WTC11 (cell line): ENCODE measurements at regions not wholly inside any gene's neighbourhood (a gene's known extent, or its start where the extent isn't known, plus 50 kb on each side); places are given as distances from the start of the nearest gene placed in this dataset.

Experiments
- ATAC-seq: fragments of 200-7000 bp; cut with Tn5 transposase; 2 replicates; pipeline ENCODE4 v1.10.0; 2021; ENCODE audit warnings: mild to moderate bottlenecking, moderate library complexity
- CTCF ChIA-PET: fragments of 300-600 bp; sonication (Branson Sonifier 250); formaldehyde crosslinking; loops from one replicate; lab custom pipeline; 2021; ENCODE audit warnings: antibody characterized with exemption; lab: Charles Lee
- POLR2A ChIA-PET: fragments of 350-600 bp; sonication (Branson Sonifier 250); formaldehyde crosslinking; loops from one replicate; lab custom pipeline; 2021; ENCODE audit warnings: antibody characterized with exemption; lab: Charles Lee
- DNase-seq: peaks from one replicate; pipeline ENCODE4 v3.0.0; 2021; ENCODE audit warnings: low spot score
- H3K27ac Mint-ChIP-seq: 2 replicates; pipeline ENCODE4 v1.8.0; 2021; ENCODE audit warnings: mixed read lengths
- H3K27me3 Mint-ChIP-seq: 2 replicates; pipeline ENCODE4 v1.8.0; 2021; ENCODE audit warnings: low read depth, mild to moderate bottlenecking, moderate library complexity, mixed read lengths
- H3K36me3 Mint-ChIP-seq: 2 replicates; pipeline ENCODE4 v1.8.0; 2021; ENCODE audit warnings: mixed read lengths
- H3K4me1 Mint-ChIP-seq: 2 replicates; pipeline ENCODE4 v1.8.0; 2022; ENCODE audit warnings: mixed read lengths
- H3K4me3 Mint-ChIP-seq: 2 replicates; pipeline ENCODE4 v1.8.0; 2021; ENCODE audit warnings: mild to moderate bottlenecking, moderate library complexity, mixed read lengths
- H3K9me3 Mint-ChIP-seq: 2 replicates; pipeline ENCODE4 v1.8.0; 2021; ENCODE audit warnings: mixed read lengths
- AR ChIP-seq: fragments of 250-450 bp; sonication (Bioruptor Pico); IDR thresholded peaks from 2 replicates; pipeline ENCODE4 v1.9.0; 2021; ENCODE audit warnings: mild to moderate bottlenecking
- CREB1 ChIP-seq: sonication (generic); formaldehyde crosslinking; IDR thresholded peaks from 2 replicates; pipeline ENCODE4 v1.8.0; 2023; ENCODE audit warnings: mild to moderate bottlenecking, missing genetic modification reagents
- CTCF ChIP-seq: fragments of 200-600 bp; IDR thresholded peaks from 2 replicates; pipeline ENCODE4 v1.8.0; 2022; ENCODE audit warnings: antibody characterized with exemption
- E2F4 ChIP-seq: sonication (generic); formaldehyde crosslinking; IDR thresholded peaks from 2 replicates; pipeline ENCODE4 v1.8.1; 2022; ENCODE audit warnings: low read depth, mild to moderate bottlenecking, moderate library complexity, missing genetic modification reagents, borderline replicate concordance
- E2F5 ChIP-seq: sonication (generic); formaldehyde crosslinking; IDR thresholded peaks from 2 replicates; pipeline ENCODE4 v1.8.1; 2022; ENCODE audit warnings: mild to moderate bottlenecking, moderate library complexity, missing genetic modification reagents
- FOXJ3 ChIP-seq: sonication (generic); formaldehyde crosslinking; IDR thresholded peaks from 2 replicates; pipeline ENCODE4 v1.9.0; 2021; ENCODE audit warnings: missing genetic modification reagents, mild to moderate bottlenecking, borderline replicate concordance
- MXD4 ChIP-seq: fragments of 250-450 bp; sonication (Bioruptor Pico); IDR thresholded peaks from 2 replicates; pipeline ENCODE4 v1.8.0; 2021; ENCODE audit warnings: mild to moderate bottlenecking, moderate library complexity, borderline replicate concordance
- MYBL2 ChIP-seq: sonication (generic); formaldehyde crosslinking; IDR thresholded peaks from 2 replicates; pipeline ENCODE4 v1.8.1; 2023; ENCODE audit warnings: mild to moderate bottlenecking, moderate library complexity, missing genetic modification reagents
- NR3C1 ChIP-seq: sonication (generic); formaldehyde crosslinking; conservative IDR thresholded peaks from 2 replicates; pipeline ENCODE4 v1.8.1; 2023; ENCODE audit warnings: low read depth, mild to moderate bottlenecking, missing genetic modification reagents
- OVOL2 ChIP-seq: fragments of 250-450 bp; sonication (Bioruptor Pico); IDR thresholded peaks from 2 replicates; pipeline ENCODE4 v1.9.0; 2021; ENCODE audit warnings: mild to moderate bottlenecking, borderline replicate concordance
- PRDM15 ChIP-seq: sonication (generic); formaldehyde crosslinking; IDR thresholded peaks from 2 replicates; pipeline ENCODE4 v1.8.0; 2022; ENCODE audit warnings: missing genetic modification reagents
- SOX15 ChIP-seq: fragments of 250-450 bp; sonication (Bioruptor Pico); IDR thresholded peaks from 2 replicates; pipeline ENCODE4 v1.9.0; 2021; ENCODE audit warnings: mild to moderate bottlenecking
- TCF7 ChIP-seq: sonication (generic); formaldehyde crosslinking; IDR thresholded peaks from 2 replicates; pipeline ENCODE4 v1.8.0; 2022; ENCODE audit warnings: mild to moderate bottlenecking, low read depth, missing genetic modification reagents, moderate library complexity
- ZNF121 ChIP-seq: sonication (generic); formaldehyde crosslinking; IDR thresholded peaks from 2 replicates; pipeline ENCODE4 v1.8.0; 2023; ENCODE audit warnings: missing genetic modification reagents
- ZNF263 ChIP-seq: sonication (generic); formaldehyde crosslinking; IDR thresholded peaks from 2 replicates; pipeline ENCODE4 v1.8.1; 2022; ENCODE audit warnings: low read depth, mild to moderate bottlenecking, moderate library complexity, missing genetic modification reagents
- ZNF317 ChIP-seq: sonication (generic); formaldehyde crosslinking; IDR thresholded peaks from 2 replicates; pipeline ENCODE4 v1.8.1; 2023; ENCODE audit warnings: low read depth, mild to moderate bottlenecking, moderate library complexity, missing genetic modification reagents, borderline replicate concordance
- ZNF396 ChIP-seq: fragments of 250-450 bp; sonication (Bioruptor Pico); IDR thresholded peaks from 2 replicates; pipeline ENCODE4 v1.8.0; 2021; ENCODE audit warnings: mild to moderate bottlenecking, moderate library complexity, borderline replicate concordance
- ZNF416 ChIP-seq: fragments of 250-450 bp; sonication (Bioruptor Pico); IDR thresholded peaks from 2 replicates; pipeline ENCODE4 v1.9.0; 2021; ENCODE audit warnings: mild to moderate bottlenecking, inconsistent platforms

GRCh38 chr3:43866529-43867353 is 176.0 kb downstream of the ABHD5 start:
- H3K4me1 Mint-ChIP-seq, result peaks cover 10% of the 10 kb centered on the region
- no peak overlapping the region for H3K4me3 Mint-ChIP-seq
- H3K9me3 Mint-ChIP-seq, result no peaks in the 10 kb centered on the region
- peaks cover 5% of the 10 kb centered on the region; the same call in 1 of the 2 replicates for H3K27me3 Mint-ChIP-seq
- H3K36me3 Mint-ChIP-seq, result no peaks in the 10 kb centered on the region
- CTCF ChIA-PET, result interaction anchor here (2.4 kb wide), 1 partner anchor 11 kb away, joined by 15 read pairs; no protein-coding TSS in a partner anchor
- no peak for DNase-seq
- H3K27ac Mint-ChIP-seq, result no peak overlapping the region
- POLR2A ChIA-PET, result no interaction called here
- TF ChIP-seq ZNF263 (CRISPR knock-in tag) (no peak), AR (CRISPR knock-in tag) (no peak), ZNF396 (CRISPR knock-in tag) (no peak), CTCF (no peak), E2F4 (CRISPR knock-in tag) (no peak), E2F5 (no peak), NR3C1 (CRISPR knock-in tag) (no peak), ZNF416 (CRISPR knock-in tag) (no peak), CREB1 (CRISPR knock-in tag) (no peak), TCF7 (CRISPR knock-in tag) (no peak), OVOL2 (no peak), SOX15 (no peak), MYBL2 (CRISPR knock-in tag) (no peak), FOXJ3 (CRISPR knock-in tag) (no peak), PRDM15 (no peak), ZNF121 (CRISPR knock-in tag) (no peak), MXD4 (CRISPR knock-in tag) (no peak), ZNF317 (no peak)
- ATAC-seq, result no peak
